Stomach (tissue), 8 donors: ENCODE measurements at regions not wholly inside any gene's neighbourhood (a gene's known extent, or its start where the extent isn't known, plus 50 kb on each side); places are given as distances from the start of the nearest gene placed in this dataset.

Source experiments
- DNase-seq, 2 donors: peaks; one replicate each; pipeline versions ENCODE4 v3.0.0 to v3.0.0-alpha.2; 2013 to 2019
- H3K27ac ChIP-seq, 5 donors: fragments of 200-600 bp in 4 of 5; sonication (generic) in 4 of 5; one replicate each; pipeline ENCODE4 v1.5.1; 2013 to 2019; ENCODE audit warnings: mild to moderate bottlenecking in 1 of 5, moderate library complexity in 1 of 5
- H3K27me3 ChIP-seq, 3 donors: fragments of 200-600 bp; sonication (generic); one replicate each; pipeline ENCODE4 v1.5.1; 2017 to 2019; ENCODE audit warnings: mixed run types in 1 of 3
- H3K36me3 ChIP-seq, 4 donors: fragments of 200-600 bp; sonication (generic); 1 replicate in 3 of 4; 2 replicates in 1 of 4; pipeline ENCODE4 v1.5.1; 2016 to 2019
- H3K4me1 ChIP-seq, 4 donors: fragments of 200-600 bp; sonication (generic); one replicate each; pipeline ENCODE4 v1.5.1; 2016 to 2019
- H3K4me3 ChIP-seq, 4 donors: fragments of 200-600 bp; sonication (generic) in 3 of 4; one replicate each; pipeline ENCODE4 v1.5.1; 2016 to 2019; ENCODE audit warnings: mild to moderate bottlenecking in 1 of 4
- H3K9me3 ChIP-seq, 4 donors: fragments of 200-600 bp; sonication (generic); one replicate each; pipeline ENCODE4 v1.5.1; 2016 to 2019
- CTCF ChIP-seq, 7 experiments: fragments of 450-650 bp in 4 of 7; fragments of 200-600 bp in 3 of 7; sonication (generic) in 3 of 7; IDR thresholded peaks; one replicate each; pipeline ENCODE4 v1.5.1; 2016 to 2019; ENCODE audit warnings: antibody characterized with exemption in 7 of 7, control low read depth in 2 of 7, mild to moderate bottlenecking in 1 of 7
- EP300 ChIP-seq: sonication (generic); formaldehyde crosslinking; IDR thresholded peaks from one replicate; pipeline ENCODE4 v1.6.1; 2017; ENCODE audit warnings: antibody characterized with exemption
- POLR2A ChIP-seq, 4 donors: fragments of 450-650 bp; IDR thresholded peaks; one replicate each; pipeline ENCODE4 v1.6.1; 2016; ENCODE audit warnings: antibody characterized with exemption in 4 of 4, control low read depth in 2 of 4, mild to moderate bottlenecking in 1 of 4, moderate library complexity in 1 of 4
- POLR2AphosphoS5 ChIP-seq, 3 donors: sonication (generic); formaldehyde crosslinking; IDR thresholded peaks; one replicate each; pipeline ENCODE4 v1.6.1; 2016; ENCODE audit warnings: antibody characterized with exemption in 3 of 3
- WGBS, 5 donors: extraction: QIAGEN DNeasy Blood & Tissue Kit in 3 of 5; methylation state at CpG; one replicate each; pipeline versions ENCODE4 v1.1.5 to v1.1.7; 2013 to 2018; 5-methylcytosine and 5-hydroxymethylcytosine counted together
- intact Hi-C: fragments of 100-400 bp; cut with DNase I; formaldehyde crosslinking; loops from one replicate; pipeline ENCODE4 v1.15.1; 2023; ENCODE audit warnings: low total_unique reads
- donor health status: healthy with polysubstance abuse.
- donor health status: Bipolar disorder and iron deficiency.
- donor health status: healthy.

DNA sequence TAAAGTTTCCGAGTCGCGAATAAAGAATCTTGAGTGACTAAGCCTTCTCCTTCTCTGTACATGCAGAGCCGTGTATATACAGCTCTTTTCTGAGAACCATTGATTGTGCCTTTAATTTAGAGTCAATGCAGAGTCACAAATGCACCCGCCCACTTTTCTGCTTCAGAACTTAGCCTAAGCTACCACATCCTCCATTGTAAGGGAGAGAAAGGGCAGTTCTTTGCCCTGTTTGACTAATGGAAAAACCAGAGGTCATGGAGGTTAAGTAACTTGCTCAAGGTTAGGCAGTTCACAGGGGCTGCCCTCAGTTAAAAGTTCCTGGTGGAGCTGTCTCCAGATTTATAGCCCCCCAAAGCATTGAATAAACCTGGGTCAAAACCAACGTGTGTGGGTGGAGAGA is 139.6 kb downstream of the TOMM20 start:
- peaks cover 28 to 52% (median 39%) of the 10 kb centered on the region in 4 donors for H3K4me1 ChIP-seq
- TF ChIP-seq EP300 = no peak
- no peak for TF ChIP-seq POLR2AphosphoS5 (IDR thresholded peaks at IDR 0.05)
- no peak for TF ChIP-seq CTCF (IDR thresholded peaks at IDR 0.05)
- TF ChIP-seq POLR2A (IDR thresholded peaks at IDR 0.05) = no peak
- no peak for DNase-seq
- peak overlapping the region in 4 of 5 donors; percentile 91 to 95 (median 93) for H3K27ac ChIP-seq
- intact Hi-C loops = no loop called here
- no peaks in the 10 kb centered on the region for H3K36me3 ChIP-seq
- 84 to 90% (median 86%) methylated on average over 6 of the region's 6 CpGs for WGBS, 5 donors
- H3K9me3 ChIP-seq = no peaks in the 10 kb centered on the region
- H3K27me3 ChIP-seq = no peaks in the 10 kb centered on the region
- H3K4me3 ChIP-seq = no peak overlapping the region

DNA sequence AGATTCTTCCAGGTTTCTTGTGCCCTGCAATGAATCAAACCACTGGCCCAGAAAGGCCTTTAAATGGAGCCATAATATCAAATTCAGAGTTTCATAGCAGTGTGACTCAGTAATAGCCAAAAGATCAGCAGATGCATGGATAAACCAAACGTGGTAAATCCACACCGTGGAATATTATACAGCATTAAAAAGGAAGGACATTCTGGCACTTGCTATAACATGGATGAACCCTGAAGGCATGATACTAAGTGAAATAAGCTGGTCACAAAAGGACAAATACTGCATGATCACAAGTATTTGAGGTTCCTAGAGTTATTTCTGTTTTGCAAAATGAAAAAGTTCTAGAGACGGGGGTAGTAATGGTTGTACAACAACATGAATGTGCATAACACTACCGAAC is 140.1 kb downstream of the TOMM20 start:
- H3K4me1 ChIP-seq = peaks cover 28 to 53% (median 41%) of the 10 kb centered on the region in 4 donors
- H3K9me3 ChIP-seq = no peaks in the 10 kb centered on the region
- intact Hi-C loops = no loop called here
- no peak for DNase-seq
- H3K27me3 ChIP-seq = no peaks in the 10 kb centered on the region
- H3K4me3 ChIP-seq = no peak overlapping the region
- WGBS, 5 donors = 83 to 92% (median 90%) methylated on average over 4 of the region's 4 CpGs
- peak overlapping the region in 4 of 5 donors; percentile 91 to 95 (median 93) for H3K27ac ChIP-seq
- TF ChIP-seq EP300 (no peak), CTCF (IDR thresholded peaks at IDR 0.05) (no peak), POLR2AphosphoS5 (IDR thresholded peaks at IDR 0.05) (no peak)
- no peaks in the 10 kb centered on the region for H3K36me3 ChIP-seq

GRCh38 chr1:234988155-234988517 is 140.5 kb downstream of the TOMM20 start:
- Histone ChIP-seq H3K27me3 (no peaks in the 10 kb centered on the region), H3K36me3 (no peaks in the 10 kb centered on the region), H3K9me3 (no peaks in the 10 kb centered on the region), H3K4me3 (no peak overlapping the region), H3K27ac (peak overlapping the region; percentile 55 to 95 (median 92)), H3K4me1 (peaks cover 28 to 54% (median 43%) of the 10 kb centered on the region in 4 donors)
- DNase-seq = no peak
- intact Hi-C loops = no loop called here
- TF ChIP-seq EP300 (no peak), POLR2A (IDR thresholded peaks at IDR 0.05) (no peak), POLR2AphosphoS5 (IDR thresholded peaks at IDR 0.05) (no peak), CTCF (IDR thresholded peaks at IDR 0.05) (no peak)
- 42 to 66% (median 47%) methylated on average over 2 of the region's 2 CpGs for WGBS, 5 donors

DNA sequence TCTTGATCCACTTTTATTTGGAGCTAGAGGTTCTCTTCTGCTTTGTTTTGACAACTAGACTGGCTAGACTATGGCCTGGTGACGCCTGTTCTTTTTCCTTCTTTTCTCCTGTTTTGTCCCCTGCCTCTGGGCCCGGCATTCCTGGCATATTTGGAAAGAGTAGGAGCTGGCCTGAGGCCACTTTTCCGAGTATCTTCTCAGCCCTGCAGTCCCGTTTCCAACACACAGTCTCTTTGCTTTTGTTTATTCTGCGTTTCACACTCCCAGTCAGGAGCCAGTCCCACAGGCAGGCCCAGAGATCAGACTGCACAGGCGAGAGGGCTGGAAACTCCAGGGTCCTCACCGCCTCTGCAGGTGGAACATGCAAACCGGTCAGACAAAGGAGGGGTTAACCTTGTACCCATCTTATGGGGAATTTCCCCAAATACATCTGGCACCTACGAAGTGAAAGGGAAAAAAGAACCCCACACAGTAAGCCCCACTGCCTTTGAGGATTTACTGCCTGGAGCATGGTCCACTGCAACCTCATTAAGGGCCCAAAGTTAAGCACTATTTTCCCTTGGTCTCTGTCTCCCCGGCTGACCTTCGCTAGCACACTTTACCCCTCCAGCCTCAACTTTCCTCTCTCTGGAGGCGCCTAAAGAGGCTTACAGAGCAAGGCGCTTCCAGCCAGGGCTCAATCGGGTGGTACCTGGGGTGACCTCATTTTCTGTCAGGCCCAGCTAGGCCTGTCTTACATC is 141.1 kb downstream of the TOMM20 start:
- Histone ChIP-seq H3K4me3 (no peak overlapping the region), H3K36me3 (no peaks in the 10 kb centered on the region), H3K27ac (peak overlapping the region; percentile 55 to 95 (median 92)), H3K4me1 (peaks cover 28 to 58% (median 45%) of the 10 kb centered on the region in 4 donors), H3K9me3 (no peaks in the 10 kb centered on the region), H3K27me3 (no peaks in the 10 kb centered on the region)
- DNase-seq = peak; percentile 79 to 87
- WGBS, 5 donors = 24 to 45% (median 33%) methylated on average over 14 of the region's 14 CpGs
- TF ChIP-seq POLR2A (IDR thresholded peaks at IDR 0.05) (no peak), CTCF (IDR thresholded peaks at IDR 0.05) (no peak), POLR2AphosphoS5 (IDR thresholded peaks at IDR 0.05) (peak; percentile 59 to 89 (median 67)), EP300 (peak; percentile 49)
- intact Hi-C loops = no loop called here
